H4 (cell line): ENCODE measurements at regions not wholly inside any gene's neighbourhood (a gene's known extent, or its start where the extent isn't known, plus 50 kb on each side); places are given as distances from the start of the nearest gene placed in this dataset.

Source experiments
- DNase-seq: peaks from one replicate; pipeline ENCODE4 v3.0.0-alpha.2; 2015; ENCODE audit warnings: low spot score

- DNase-seq = no peak
Measured at GRCh38 chr6:1123386-1124375, 188.2 kb upstream of the FOXQ1 start.

DNA sequence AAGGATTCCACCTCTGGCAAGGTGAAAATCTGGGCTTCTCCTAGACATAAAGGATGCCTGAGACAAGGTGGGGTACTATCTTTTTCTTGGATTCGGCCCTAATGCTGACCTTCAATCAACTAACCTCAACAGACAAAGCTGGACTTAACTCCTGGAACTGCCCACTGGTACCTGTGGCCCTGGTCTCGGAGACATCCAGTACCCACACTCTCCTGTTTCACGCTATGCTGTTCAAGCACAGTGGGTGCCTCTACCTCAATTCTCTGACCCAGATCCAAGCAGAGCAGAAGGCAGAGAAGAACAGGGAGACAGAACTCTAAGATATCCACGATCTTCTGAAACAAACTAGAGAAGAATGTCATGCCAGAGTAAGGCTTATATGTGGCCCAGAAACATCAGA lies 189.8 kb upstream of the FOXQ1 start:
- no peak for DNase-seq

DNA sequence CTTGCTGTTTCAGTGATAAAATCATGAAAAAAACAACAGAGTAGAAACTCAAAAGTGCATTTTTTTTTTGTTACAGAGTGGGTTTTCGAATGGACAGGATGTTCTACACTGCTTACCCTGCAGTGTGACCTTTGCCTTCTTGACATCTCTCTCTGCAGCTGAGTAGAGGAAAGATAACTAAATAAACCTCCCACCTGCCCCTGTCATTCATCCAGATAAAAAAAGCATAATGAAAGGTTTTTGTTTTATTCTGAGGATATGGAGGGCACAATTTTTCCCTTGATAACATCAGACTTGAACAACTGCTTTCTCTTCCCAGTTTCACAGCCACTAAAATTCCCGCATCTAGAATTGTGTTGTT lies 193.6 kb upstream of the FOXQ1 start:
- no peak for DNase-seq

GRCh38 chr6:1117530-1118286 lies 194.2 kb upstream of the FOXQ1 start:
- DNase-seq = no peak

- DNase-seq = no peak
Measured at GRCh38 chr6:1116149-1116548, 195.7 kb upstream of the FOXQ1 start.

DNA sequence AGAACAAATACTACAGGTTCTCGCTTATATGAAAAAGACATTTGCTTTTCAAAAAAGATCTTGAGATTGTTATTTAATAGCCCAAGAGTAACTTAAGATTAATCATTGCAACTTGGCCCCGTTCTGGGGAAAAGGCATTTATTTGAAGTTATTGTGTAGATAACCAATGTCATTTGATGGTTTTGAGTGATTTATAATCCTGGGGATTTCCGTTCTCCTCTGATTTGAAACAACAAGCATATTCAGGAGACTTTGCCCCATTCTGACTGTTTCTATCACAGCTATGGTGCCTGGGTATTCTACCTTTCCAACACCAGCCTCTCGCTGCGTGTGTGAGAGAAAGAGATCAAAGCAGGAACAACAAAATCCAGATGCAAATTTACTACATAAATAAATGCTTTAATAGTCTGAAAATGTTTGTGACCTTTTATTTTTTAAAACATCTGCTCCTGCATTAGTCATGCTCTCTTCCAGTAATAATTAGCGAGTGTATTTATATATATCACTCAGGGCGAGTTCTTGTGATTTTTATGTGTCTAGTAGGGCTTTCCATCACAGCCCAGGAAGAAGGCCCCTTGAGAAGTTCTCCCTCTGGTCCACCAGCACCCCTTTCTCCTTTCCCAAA lies 197.9 kb upstream of the FOXQ1 start:
- no peak for DNase-seq

GRCh38 chr6:1111361-1111760 lies 200.5 kb upstream of the FOXQ1 start:
- DNase-seq = no peak

GRCh38 chr6:1110941-1111349 lies 201.0 kb upstream of the FOXQ1 start:
- DNase-seq = no peak

DNA sequence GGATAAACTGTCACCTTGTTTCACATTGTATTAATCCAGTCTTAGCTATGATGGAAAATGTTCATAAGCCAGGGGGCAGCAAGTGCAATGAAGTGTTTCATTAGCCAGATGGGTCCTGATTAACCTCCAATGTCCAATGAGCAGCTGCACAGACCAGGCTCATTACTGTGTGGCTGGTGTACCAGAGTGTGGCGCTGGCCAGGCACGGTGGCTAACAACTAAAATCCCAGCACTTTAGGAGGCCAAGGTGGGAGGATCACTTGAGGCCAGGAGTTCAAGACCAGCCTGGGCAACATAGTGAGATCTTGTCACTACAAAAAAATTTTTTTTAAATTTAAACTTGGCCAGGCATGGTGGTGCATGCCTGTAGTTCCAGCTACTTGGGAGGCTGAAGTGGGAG lies 201.7 kb upstream of the FOXQ1 start:
- no peak for DNase-seq

- no peak for DNase-seq
Measured at GRCh38 chr6:1109134-1109533, 202.8 kb upstream of the FOXQ1 start.

DNA sequence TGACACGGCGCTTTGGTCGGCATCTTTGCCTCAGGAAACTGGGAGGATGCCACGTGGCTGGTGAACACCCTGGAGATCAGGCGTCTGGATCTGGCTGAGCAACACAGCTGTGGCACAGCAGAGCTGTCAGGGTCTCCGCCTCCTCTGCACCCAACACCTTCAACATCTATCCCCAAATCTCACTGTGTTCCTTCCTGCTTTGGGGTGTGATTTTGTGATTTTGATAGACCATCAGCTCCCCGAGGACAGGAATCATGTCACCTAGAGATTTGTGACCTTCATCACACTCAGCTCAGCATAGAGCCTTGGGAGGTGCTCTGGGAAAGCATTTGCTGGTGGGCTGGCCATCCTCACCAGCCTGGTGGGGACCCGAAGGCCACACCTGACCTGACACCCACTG lies 203.7 kb upstream of the FOXQ1 start:
- DNase-seq = no peak

GRCh38 chr6:1107578-1107977 lies 204.3 kb upstream of the FOXQ1 start:
- no peak for DNase-seq

GRCh38 chr6:1105833-1106400 lies 206.0 kb upstream of the FOXQ1 start:
- no peak for DNase-seq

DNA sequence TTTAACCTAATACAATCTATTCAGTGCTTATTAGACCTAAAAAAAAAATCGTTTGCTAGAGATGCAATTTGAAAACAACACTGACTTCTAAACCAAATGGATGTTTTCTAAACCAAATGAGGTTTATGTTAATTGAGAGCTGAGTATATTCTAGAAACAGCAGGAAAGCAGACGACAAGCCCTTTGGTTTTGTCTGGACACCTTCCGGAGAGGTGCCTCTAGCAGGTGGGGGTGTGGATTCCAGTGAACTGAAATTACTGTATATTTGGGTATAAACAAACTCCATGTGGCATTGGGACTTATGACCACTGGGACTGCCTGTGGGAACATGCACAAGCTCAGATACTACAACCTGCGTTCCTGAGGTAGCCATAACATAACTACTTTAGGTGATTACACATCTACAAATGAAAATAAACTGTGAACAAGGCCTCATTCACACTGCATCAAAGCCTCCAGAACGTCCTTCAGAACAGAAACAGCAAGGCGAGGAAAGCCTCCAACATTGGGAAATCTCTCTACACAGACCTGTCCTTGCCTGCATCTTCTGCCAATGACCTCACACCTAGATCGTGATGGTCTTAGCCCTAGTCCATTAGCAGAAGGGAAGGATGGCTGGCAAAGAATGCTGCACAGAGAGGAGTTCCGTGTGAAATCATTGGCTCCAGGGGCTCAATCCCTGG lies 206.8 kb upstream of the FOXQ1 start:
- DNase-seq = peak; percentile 30

DNA sequence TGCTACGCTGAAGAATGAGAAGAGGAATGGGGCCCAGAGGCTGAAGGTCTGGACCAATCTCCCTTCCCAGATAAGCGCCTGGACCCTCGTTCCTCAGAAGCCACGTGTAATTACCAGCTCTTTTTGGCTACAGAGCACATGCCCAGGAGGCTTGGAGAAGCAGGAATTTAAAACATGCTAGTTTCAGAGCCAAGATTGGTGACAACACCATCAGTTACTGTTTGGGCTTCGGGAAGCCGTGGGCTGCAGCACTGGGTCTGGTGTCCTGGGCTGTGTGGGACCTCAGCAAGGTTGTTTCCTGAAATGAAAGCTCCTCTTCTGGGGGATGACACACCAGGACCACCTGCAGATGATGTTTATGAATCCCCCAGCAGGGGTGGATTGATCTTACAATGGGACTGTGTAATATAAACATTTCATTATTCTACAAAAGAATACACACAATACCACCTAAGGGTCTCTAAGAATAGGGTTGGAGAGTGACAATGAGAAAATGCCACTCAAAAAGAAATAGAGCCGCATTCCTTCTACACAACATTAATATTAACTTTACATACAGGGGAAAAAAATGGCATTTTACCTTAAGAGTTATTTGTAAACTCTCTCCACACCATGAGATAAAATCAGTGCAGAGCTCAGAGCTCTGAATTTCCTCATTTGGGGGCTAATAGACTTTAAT lies 207.8 kb upstream of the FOXQ1 start:
- peak; percentile 14 for DNase-seq

DNA sequence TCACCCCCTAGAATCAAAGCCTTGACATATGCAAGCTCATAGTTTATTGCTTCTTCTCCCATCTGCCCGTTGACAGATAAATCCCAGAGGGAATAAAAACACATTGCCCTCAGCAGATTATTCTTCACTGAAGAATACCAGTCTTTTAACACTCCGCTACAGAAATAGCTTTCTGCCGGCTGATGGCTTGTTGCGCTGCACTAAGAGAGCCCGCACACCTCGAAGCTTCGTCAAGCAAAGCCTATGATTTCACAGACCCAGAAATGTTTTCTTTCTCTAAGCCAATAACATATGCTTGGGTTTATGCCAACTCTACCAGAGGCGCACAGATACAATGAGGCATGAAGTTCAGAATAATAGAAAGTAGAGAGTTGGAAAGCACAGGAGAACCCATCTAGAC lies 208.9 kb upstream of the FOXQ1 start:
- no peak for DNase-seq

DNA sequence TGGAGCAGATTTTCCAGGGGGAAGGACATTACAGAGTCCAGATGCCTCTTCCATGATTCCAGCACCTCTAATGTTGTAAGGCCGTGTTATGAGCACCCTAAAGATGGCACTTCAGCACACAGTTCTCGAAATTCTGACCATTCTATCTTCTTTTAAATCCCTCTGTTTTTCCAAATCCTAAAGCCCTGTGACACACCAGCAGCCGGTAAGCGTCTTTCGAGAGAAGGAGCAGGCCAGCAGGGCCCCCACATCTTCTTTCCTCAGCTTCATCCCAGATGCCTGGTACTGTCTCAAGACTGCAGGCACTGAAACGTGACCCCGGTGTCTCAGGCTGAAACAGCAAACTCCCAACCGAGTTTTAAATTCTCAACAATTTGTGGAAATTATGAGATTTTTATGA lies 211.6 kb upstream of the FOXQ1 start:
- no peak for DNase-seq

DNA sequence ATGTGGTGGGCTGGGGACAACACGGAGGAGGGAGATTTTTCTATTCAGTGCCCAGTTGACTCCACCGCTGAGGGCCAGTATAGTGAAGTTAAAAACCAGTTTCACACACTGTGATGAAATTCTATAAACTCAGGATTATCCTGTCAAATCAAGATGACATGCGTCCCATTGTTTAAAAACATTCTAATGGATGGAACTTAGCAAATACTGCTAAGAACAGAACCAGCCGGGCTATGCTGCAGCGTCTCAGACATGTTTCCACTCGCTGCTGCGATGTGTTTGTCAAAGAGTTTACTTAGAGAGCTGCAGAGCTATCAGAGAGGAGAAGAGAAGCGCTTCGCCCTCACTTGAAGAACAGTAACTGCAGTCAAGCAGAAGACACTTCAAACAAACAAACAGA lies 212.6 kb upstream of the FOXQ1 start:
- no peak for DNase-seq

GRCh38 chr6:1096967-1097765 lies 214.7 kb upstream of the FOXQ1 start:
- no peak for DNase-seq

DNA sequence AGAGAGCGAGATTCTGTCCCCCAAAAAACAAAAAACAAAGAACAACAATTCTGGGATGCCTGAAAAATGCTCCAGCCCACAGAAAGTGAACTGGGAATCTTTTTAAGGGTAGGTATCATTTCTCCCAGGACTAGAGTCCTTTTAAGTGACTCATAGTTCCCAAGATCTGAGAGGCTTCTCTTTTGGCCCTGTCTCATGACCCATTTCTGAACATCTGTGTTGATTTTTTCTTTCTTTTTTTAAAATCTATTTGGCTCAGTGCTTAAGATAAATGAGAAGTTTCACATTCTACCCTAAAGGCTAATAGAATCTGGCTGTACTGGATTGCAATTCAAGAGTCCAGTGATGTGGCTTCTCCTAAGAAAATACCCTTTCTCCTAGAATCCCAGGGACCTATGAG lies 217.6 kb upstream of the FOXQ1 start:
- DNase-seq = peak; percentile 34
